ENCODE measurements at regions not wholly inside any gene's neighbourhood (a gene's known extent, or its start where the extent isn't known, plus 50 kb on each side); places are given as distances from the start of the nearest gene placed in this dataset.

GRCh38 chrX:149374751-149375150 is 130.4 kb downstream of the IDS start:
- no peak for DNase-seq
- CTCF ChIA-PET = no interaction called here
- Mint-ChIP-seq H3K4me3 (ENCODE audit: unreplicated experiment) (no peak overlapping the region), H3K27ac (ENCODE audit: unreplicated experiment) (no peak overlapping the region), H3K27me3 (ENCODE audit: insufficient read depth, unreplicated experiment) (peaks cover 5% of the 10 kb centered on the region), H3K36me3 (ENCODE audit: insufficient read depth, unreplicated experiment) (no peaks in the 10 kb centered on the region), H3K9me3 (ENCODE audit: unreplicated experiment) (no peaks in the 10 kb centered on the region), H3K4me1 (ENCODE audit: low read depth, unreplicated experiment) (no peaks in the 10 kb centered on the region)
- no peaks in the 10 kb centered on the region for H3K27me3 ChIP-seq (replicated peaks; ENCODE audit: control insufficient read depth, insufficient read depth, low read length)
- intact Hi-C loops (cut with micrococcal nuclease; ENCODE audit: unreplicated experiment) = no loop called here
- POLR2A ChIA-PET = no interaction called here
- H3K4me1 ChIP-seq = no peaks in the 10 kb centered on the region
- BruUV-seq (replicated peaks) = no TSS peak
- no peak for TF ChIP-seq CTCF (IDR thresholded peaks at IDR 0.05; ENCODE audit: insufficient read depth in 1 of 2, low read depth in 1 of 2, low read length in 1 of 2, severe bottlenecking in 1 of 2, unreplicated experiment in 1 of 2)
- no peak overlapping the region for H3K4me3 ChIP-seq (ENCODE audit: low read depth, low read length)
- H3K9me3 ChIP-seq = no peaks in the 10 kb centered on the region
- H3K36me3 ChIP-seq (ENCODE audit: control insufficient read depth, insufficient read depth, low read length) = no peaks in the 10 kb centered on the region

GRCh38 chrX:149372866-149373265 is 132.2 kb downstream of the IDS start:
- TF ChIP-seq CTCF (IDR thresholded peaks at IDR 0.05; ENCODE audit: insufficient read depth in 1 of 2, low read depth in 1 of 2, low read length in 1 of 2, severe bottlenecking in 1 of 2, unreplicated experiment in 1 of 2) = no peak
- ChIA-PET CTCF (no interaction called here), POLR2A (no interaction called here)
- Mint-ChIP-seq H3K9me3 (ENCODE audit: unreplicated experiment) (no peaks in the 10 kb centered on the region), H3K27me3 (ENCODE audit: insufficient read depth, unreplicated experiment) (peaks cover 2% of the 10 kb centered on the region), H3K4me1 (ENCODE audit: low read depth, unreplicated experiment) (peaks cover 3% of the 10 kb centered on the region), H3K27ac (ENCODE audit: unreplicated experiment) (no peak overlapping the region), H3K36me3 (ENCODE audit: insufficient read depth, unreplicated experiment) (no peaks in the 10 kb centered on the region), H3K4me3 (ENCODE audit: unreplicated experiment) (no peak overlapping the region)
- H3K36me3 ChIP-seq (ENCODE audit: control insufficient read depth, insufficient read depth, low read length) = no peaks in the 10 kb centered on the region
- H3K4me3 ChIP-seq (ENCODE audit: low read depth, low read length) = no peak overlapping the region
- H3K4me1 ChIP-seq = no peaks in the 10 kb centered on the region
- intact Hi-C loops (cut with micrococcal nuclease; ENCODE audit: unreplicated experiment) = no loop called here
- no peaks in the 10 kb centered on the region for H3K27me3 ChIP-seq (replicated peaks; ENCODE audit: control insufficient read depth, insufficient read depth, low read length)
- BruUV-seq (replicated peaks) = no TSS peak
- no peaks in the 10 kb centered on the region for H3K9me3 ChIP-seq
- no peak for DNase-seq

GRCh38 chrX:149371986-149372385 is 133.1 kb downstream of the IDS start:
- Histone ChIP-seq H3K4me1 (no peaks in the 10 kb centered on the region), H3K4me3 (ENCODE audit: low read depth, low read length) (no peak overlapping the region), H3K36me3 (ENCODE audit: control insufficient read depth, insufficient read depth, low read length) (no peaks in the 10 kb centered on the region), H3K9me3 (no peaks in the 10 kb centered on the region), H3K27me3 (replicated peaks; ENCODE audit: control insufficient read depth, insufficient read depth, low read length) (no peaks in the 10 kb centered on the region)
- CTCF ChIA-PET = no interaction called here
- Mint-ChIP-seq H3K4me3 (ENCODE audit: unreplicated experiment) (no peak overlapping the region), H3K27ac (ENCODE audit: unreplicated experiment) (no peak overlapping the region), H3K9me3 (ENCODE audit: unreplicated experiment) (no peaks in the 10 kb centered on the region), H3K36me3 (ENCODE audit: insufficient read depth, unreplicated experiment) (no peaks in the 10 kb centered on the region), H3K27me3 (ENCODE audit: insufficient read depth, unreplicated experiment) (peaks cover 2% of the 10 kb centered on the region), H3K4me1 (ENCODE audit: low read depth, unreplicated experiment) (peaks cover 4% of the 10 kb centered on the region)
- BruUV-seq (replicated peaks) = no TSS peak
- POLR2A ChIA-PET = no interaction called here
- intact Hi-C loops (cut with micrococcal nuclease; ENCODE audit: unreplicated experiment) = no loop called here
- no peak for DNase-seq
- TF ChIP-seq CTCF (IDR thresholded peaks at IDR 0.05; ENCODE audit: insufficient read depth in 1 of 2, low read depth in 1 of 2, low read length in 1 of 2, severe bottlenecking in 1 of 2, unreplicated experiment in 1 of 2) = no peak
